Esophagus muscularis mucosa (tissue), 4 donors: ENCODE measurements at regions not wholly inside any gene's neighbourhood (a gene's known extent, or its start where the extent isn't known, plus 50 kb on each side); places are given as distances from the start of the nearest gene placed in this dataset.

Source experiments
- DNase-seq: peaks from one replicate; pipeline ENCODE4 v3.0.0-alpha.2; 2017; ENCODE audit errors: extremely low spot score
- H3K27ac ChIP-seq, 4 donors: fragments of 200-600 bp; sonication (generic); replicated peaks in 1 of 4; 1 replicate in 3 of 4; 2 replicates in 1 of 4; pipeline ENCODE4 v1.5.1; 2016 to 2019; ENCODE audit warnings: mild to moderate bottlenecking in 1 of 4
- H3K27me3 ChIP-seq, 4 donors: fragments of 200-600 bp; sonication (generic); one replicate each; pipeline versions ENCODE4 v1.5.1 to v1.6.0; 2016 to 2019
- H3K36me3 ChIP-seq, 4 donors: fragments of 200-600 bp; sonication (generic); one replicate each; pipeline ENCODE4 v1.5.1; 2016 to 2019
- H3K4me1 ChIP-seq, 4 donors: fragments of 200-600 bp; sonication (generic); one replicate each; pipeline ENCODE4 v1.5.1; 2016 to 2019
- H3K4me3 ChIP-seq, 4 donors: fragments of 200-600 bp; sonication (generic); 1 replicate in 2 of 4; 2 replicates in 2 of 4; pipeline ENCODE4 v1.5.1; 2016 to 2019; ENCODE audit warnings: mild to moderate bottlenecking in 4 of 4, moderate library complexity in 1 of 4
- H3K9me3 ChIP-seq, 4 donors: fragments of 200-600 bp; sonication (generic); 1 replicate in 3 of 4; 2 replicates in 1 of 4; pipeline ENCODE4 v1.5.1; 2016 to 2019
- EP300 ChIP-seq: sonication (generic); formaldehyde crosslinking; IDR thresholded peaks from one replicate; pipeline ENCODE4 v1.6.1; 2017; ENCODE audit warnings: antibody characterized with exemption
- POLR2A ChIP-seq: fragments of 450-650 bp; IDR thresholded peaks from one replicate; pipeline ENCODE4 v1.6.1; 2017; ENCODE audit warnings: antibody characterized with exemption, moderate library complexity, mild to moderate bottlenecking, low read depth
- POLR2AphosphoS5 ChIP-seq, 2 donors: sonication (generic); formaldehyde crosslinking; IDR thresholded peaks; one replicate each; pipeline ENCODE4 v1.6.1; 2017; ENCODE audit warnings: antibody characterized with exemption in 2 of 2
- WGBS: methylation state at CpG from one replicate; pipeline ENCODE4 v1.1.5; 2018; 5-methylcytosine and 5-hydroxymethylcytosine counted together
- intact Hi-C: fragments of 100-400 bp; cut with DNase I; formaldehyde crosslinking; loops from one replicate; pipeline ENCODE4 v1.15.1; 2023
- TF ChIP-seq, protein P1 (sequence below), 3 experiments: fragments of 200-600 bp in 2 of 3; fragments of 450-650 bp in 1 of 3; sonication (generic) in 2 of 3; IDR thresholded peaks; one replicate each; pipeline ENCODE4 v1.5.1; 2017 to 2019; ENCODE audit warnings: antibody characterized with exemption in 3 of 3, mild to moderate bottlenecking in 2 of 3, moderate library complexity in 1 of 3

DNA sequence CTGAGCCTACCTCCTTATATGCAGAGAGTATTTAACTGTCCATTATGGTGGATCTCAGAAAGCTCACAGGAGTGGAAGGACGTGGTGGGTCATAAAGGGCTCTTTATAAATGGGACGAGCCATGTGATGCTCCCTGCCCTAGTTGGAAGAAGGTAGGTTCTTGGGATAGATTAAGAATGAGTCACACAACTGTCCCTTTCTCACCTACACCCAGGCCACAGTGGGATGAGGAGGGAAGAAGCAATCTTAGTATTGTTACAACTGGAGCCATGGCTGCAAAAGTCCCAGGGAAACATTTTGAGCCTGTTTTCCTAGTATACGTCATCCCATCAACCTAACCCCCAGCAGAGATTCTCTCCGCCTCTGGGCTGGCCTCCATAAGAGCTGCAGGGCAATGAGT lies 229.9 kb downstream of the TTC32 start:
- intact Hi-C loops = no loop called here
- no peak overlapping the region for H3K27ac ChIP-seq

DNA sequence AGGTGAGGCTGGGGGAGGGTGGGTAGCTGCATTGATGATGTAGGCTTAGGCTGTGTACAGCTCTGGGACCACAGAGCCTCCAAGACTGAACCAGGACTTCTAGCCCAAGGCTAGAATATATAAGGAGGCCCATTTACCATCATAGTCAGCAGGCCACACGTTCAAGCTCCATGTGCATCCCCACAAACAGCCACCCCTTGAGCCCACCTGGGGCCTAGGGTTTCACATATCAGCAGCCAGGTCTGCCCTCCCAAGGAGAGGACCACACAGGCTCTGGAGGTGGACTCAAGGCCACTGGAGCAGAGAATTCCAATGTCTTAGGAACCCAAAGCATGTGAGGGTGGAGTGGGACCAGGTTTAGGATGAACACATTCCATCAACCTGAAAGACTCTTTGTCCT lies 230.5 kb downstream of the TTC32 start:
- Histone ChIP-seq H3K27me3 (no peaks in the 10 kb centered on the region), H3K9me3 (no peaks in the 10 kb centered on the region), H3K4me1 (peaks cover 0 to 6% (median 0%) of the 10 kb centered on the region in 4 donors), H3K4me3 (no peak overlapping the region), H3K36me3 (no peaks in the 10 kb centered on the region), H3K27ac (no peak overlapping the region)
- TF ChIP-seq EP300 (no peak), POLR2AphosphoS5 (IDR thresholded peaks at IDR 0.05) (no peak), POLR2A (no peak)
- TF ChIP-seq, protein P1, sequence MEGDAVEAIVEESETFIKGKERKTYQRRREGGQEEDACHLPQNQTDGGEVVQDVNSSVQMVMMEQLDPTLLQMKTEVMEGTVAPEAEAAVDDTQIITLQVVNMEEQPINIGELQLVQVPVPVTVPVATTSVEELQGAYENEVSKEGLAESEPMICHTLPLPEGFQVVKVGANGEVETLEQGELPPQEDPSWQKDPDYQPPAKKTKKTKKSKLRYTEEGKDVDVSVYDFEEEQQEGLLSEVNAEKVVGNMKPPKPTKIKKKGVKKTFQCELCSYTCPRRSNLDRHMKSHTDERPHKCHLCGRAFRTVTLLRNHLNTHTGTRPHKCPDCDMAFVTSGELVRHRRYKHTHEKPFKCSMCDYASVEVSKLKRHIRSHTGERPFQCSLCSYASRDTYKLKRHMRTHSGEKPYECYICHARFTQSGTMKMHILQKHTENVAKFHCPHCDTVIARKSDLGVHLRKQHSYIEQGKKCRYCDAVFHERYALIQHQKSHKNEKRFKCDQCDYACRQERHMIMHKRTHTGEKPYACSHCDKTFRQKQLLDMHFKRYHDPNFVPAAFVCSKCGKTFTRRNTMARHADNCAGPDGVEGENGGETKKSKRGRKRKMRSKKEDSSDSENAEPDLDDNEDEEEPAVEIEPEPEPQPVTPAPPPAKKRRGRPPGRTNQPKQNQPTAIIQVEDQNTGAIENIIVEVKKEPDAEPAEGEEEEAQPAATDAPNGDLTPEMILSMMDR (IDR thresholded peaks at IDR 0.05) = no peak
- no peak for DNase-seq
- intact Hi-C loops = no loop called here
- no CpG with 5 or more reads among the region's 1 CpG for WGBS

More for the DNA sequence above, 229.9 kb downstream of the TTC32 start:
- TF ChIP-seq POLR2AphosphoS5 (IDR thresholded peaks at IDR 0.05) = no peak
- TF ChIP-seq POLR2A = no peak
- TF ChIP-seq, protein P1 (IDR thresholded peaks at IDR 0.05) = no peak
- TF ChIP-seq EP300 = no peak
- Histone ChIP-seq H3K9me3 (no peaks in the 10 kb centered on the region), H3K36me3 (no peaks in the 10 kb centered on the region), H3K4me1 (peaks cover 0 to 6% (median 0%) of the 10 kb centered on the region in 4 donors), H3K4me3 (no peak overlapping the region), H3K27me3 (no peaks in the 10 kb centered on the region)
- DNase-seq = no peak
- WGBS = 90% methylated on average over 4 of the region's 4 CpGs

DNA sequence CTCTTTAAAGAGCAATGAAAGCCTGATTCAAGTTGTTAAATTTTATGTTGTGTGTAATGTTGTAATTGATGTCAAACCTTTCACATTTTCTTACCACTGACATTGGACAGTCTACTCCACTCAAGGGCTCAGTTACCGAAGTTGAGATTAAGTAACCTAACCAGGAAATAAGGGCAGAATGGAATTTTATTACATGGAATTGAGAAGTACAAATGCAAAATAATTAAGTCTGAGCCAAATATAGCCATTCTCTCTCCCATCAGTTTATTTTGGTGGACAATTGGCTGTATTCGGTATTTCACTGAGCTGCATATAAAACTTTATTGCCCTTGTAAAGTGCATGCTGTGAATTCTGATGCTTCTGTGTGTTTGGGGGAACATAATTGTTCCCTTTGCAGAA lies 231.5 kb downstream of the TTC32 start:
- no peaks in the 10 kb centered on the region for H3K36me3 ChIP-seq
- no peaks in the 10 kb centered on the region for H3K27me3 ChIP-seq
- H3K4me3 ChIP-seq = no peak overlapping the region
- H3K27ac ChIP-seq = no peak overlapping the region
- no peak for DNase-seq
- H3K4me1 ChIP-seq = peaks cover 0 to 6% (median 0%) of the 10 kb centered on the region in 4 donors
- TF ChIP-seq POLR2AphosphoS5 (IDR thresholded peaks at IDR 0.05) (no peak), POLR2A (no peak), EP300 (no peak)
- TF ChIP-seq, protein P1 (IDR thresholded peaks at IDR 0.05) = no peak
- intact Hi-C loops = no loop called here
- 97% methylated on average over 2 of the region's 2 CpGs for whole genome bisulfite sequencing
- no peaks in the 10 kb centered on the region for H3K9me3 ChIP-seq

DNA sequence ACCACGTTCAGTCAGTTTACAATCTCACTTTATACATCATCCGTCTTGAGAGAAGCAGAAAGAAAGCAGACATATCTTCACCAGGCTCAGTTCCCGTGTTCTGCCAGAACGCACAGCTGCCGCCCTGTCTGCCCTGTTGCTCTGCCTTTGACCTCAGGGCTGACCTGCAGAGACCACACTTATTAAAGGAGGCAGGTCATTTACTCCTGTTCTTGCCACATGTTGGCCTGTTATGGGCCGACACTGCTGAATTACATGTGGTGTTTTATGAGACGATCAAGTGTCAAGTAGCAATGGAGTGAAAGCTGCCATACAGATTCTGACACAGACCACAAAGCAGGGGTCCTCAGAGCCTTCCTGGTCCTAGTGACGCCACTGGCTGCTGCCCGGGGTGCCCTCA lies 232.2 kb downstream of the TTC32 start:
- no peak for TF ChIP-seq POLR2AphosphoS5 (IDR thresholded peaks at IDR 0.05)
- TF ChIP-seq POLR2A = no peak
- no peak for TF ChIP-seq EP300
- TF ChIP-seq, protein P1 (IDR thresholded peaks at IDR 0.05) = no peak
- 85% methylated on average over 9 of the region's 9 CpGs for WGBS
- H3K4me1 ChIP-seq = peaks cover 0 to 6% (median 0%) of the 10 kb centered on the region in 4 donors

DNA sequence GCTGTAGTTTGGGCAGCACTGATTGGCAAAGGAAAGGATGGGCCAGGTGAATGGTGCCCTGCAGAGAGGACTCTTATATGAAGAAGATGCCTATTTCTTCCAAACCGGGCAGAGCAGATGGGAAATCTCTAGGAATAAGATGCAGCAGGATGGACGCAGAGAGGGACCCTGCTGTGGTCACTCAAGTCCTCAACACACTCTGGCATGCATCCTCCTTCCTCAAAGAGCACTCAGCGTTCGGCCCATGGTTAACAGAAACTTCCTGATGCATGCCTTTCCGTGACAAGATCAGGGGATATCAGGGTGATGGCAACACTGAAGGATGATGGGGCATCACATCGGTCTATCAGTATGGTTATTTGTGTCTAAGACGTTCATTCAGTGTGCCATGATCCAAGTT lies 232.7 kb downstream of the TTC32 start:
- no peak for DNase-seq
- no peak overlapping the region for H3K27ac ChIP-seq
- H3K9me3 ChIP-seq = no peaks in the 10 kb centered on the region
- intact Hi-C loops = no loop called here
- WGBS = 90% methylated on average over 6 of the region's 7 CpGs
- peaks cover 0 to 6% (median 0%) of the 10 kb centered on the region in 4 donors for H3K4me1 ChIP-seq
- H3K27me3 ChIP-seq = no peaks in the 10 kb centered on the region
- TF ChIP-seq POLR2AphosphoS5 (IDR thresholded peaks at IDR 0.05) = no peak
- TF ChIP-seq, protein P1 (IDR thresholded peaks at IDR 0.05) = no peak
- TF ChIP-seq POLR2A = no peak
- no peak for TF ChIP-seq EP300
- no peak overlapping the region for H3K4me3 ChIP-seq
- no peaks in the 10 kb centered on the region for H3K36me3 ChIP-seq

More for the DNA sequence above, 232.2 kb downstream of the TTC32 start:
- intact Hi-C loops = no loop called here
- Histone ChIP-seq H3K9me3 (no peaks in the 10 kb centered on the region), H3K36me3 (no peaks in the 10 kb centered on the region), H3K27me3 (no peaks in the 10 kb centered on the region), H3K27ac (no peak overlapping the region), H3K4me3 (no peak overlapping the region)
- DNase-seq = no peak
